Activated CD4-positive, alpha-beta T cell treated with anti-CD3 and anti-CD28 coated beads, Interleukin-2, amount 50 U/mL, for 4 hours (primary cell): ENCODE measurements at regions not wholly inside any gene's neighbourhood (a gene's known extent, or its start where the extent isn't known, plus 50 kb on each side); places are given as distances from the start of the nearest gene placed in this dataset.
"Not testable (repeated sequence)": the region's sequence is repeated elsewhere in the genome, so short reads cannot be mapped to it uniquely, and the experiment has no call there.

Experiments used
- DNase-seq, 2 experiments: peaks; one replicate each; pipeline ENCODE4 v3.0.0-alpha.2; 2020

- DNase-seq, result no peak
These were observed 165.7 kb downstream of the TRIB2 start for GRCh38 chr2:12882393-12882792.

- no peak for DNase-seq
These were observed 167.2 kb downstream of the TRIB2 start for GRCh38 chr2:12883906-12884305.

GRCh38 chr2:12884713-12885282, 168.1 kb downstream of the TRIB2 start:
- no peak for DNase-seq

GRCh38 chr2:12890066-12890465, 173.3 kb downstream of the TRIB2 start:
- DNase-seq, result no peak

- DNase-seq, result no peak
These were observed 173.8 kb downstream of the TRIB2 start for GRCh38 chr2:12890481-12890991.

GRCh38 chr2:12895017-12895416, 178.3 kb downstream of the TRIB2 start:
- no peak for DNase-seq

- DNase-seq, result no peak
These were observed 179.7 kb downstream of the TRIB2 start for GRCh38 chr2:12896318-12896982.

- no peak for DNase-seq
These were observed 180.4 kb downstream of the TRIB2 start for GRCh38 chr2:12897181-12897580.

GRCh38 chr2:12903272-12903671, 186.5 kb downstream of the TRIB2 start:
- DNase-seq, result no peak

- DNase-seq, result no peak
These were observed 193.7 kb downstream of the TRIB2 start for GRCh38 chr2:12910431-12910830.

GRCh38 chr2:12915787-12916186, 199.1 kb downstream of the TRIB2 start:
- DNase-seq, result no peak

GRCh38 chr2:12918138-12918834, 201.6 kb downstream of the TRIB2 start:
- no peak for DNase-seq

- DNase-seq, result no peak
These were observed 202.2 kb downstream of the TRIB2 start for GRCh38 chr2:12918835-12919445.

GRCh38 chr2:12921321-12921720, 204.6 kb downstream of the TRIB2 start:
- DNase-seq, result no peak

- no peak for DNase-seq
These were observed 207.3 kb downstream of the TRIB2 start for GRCh38 chr2:12923907-12924610.

- not testable (repeated sequence) for DNase-seq
These were observed 209.9 kb downstream of the TRIB2 start for GRCh38 chr2:12926641-12927040.

- DNase-seq, result no peak
These were observed 211.6 kb downstream of the TRIB2 start for GRCh38 chr2:12928197-12928774.

GRCh38 chr2:12928775-12929401, 212.2 kb downstream of the TRIB2 start:
- DNase-seq, result no peak

- no peak for DNase-seq
These were observed 213.0 kb downstream of the TRIB2 start for GRCh38 chr2:12929758-12930157.

- DNase-seq, result no peak
These were observed 213.7 kb downstream of the TRIB2 start for GRCh38 chr2:12930391-12930790.

- DNase-seq, result no peak
These were observed 214.6 kb downstream of the TRIB2 start for GRCh38 chr2:12931186-12931844.

GRCh38 chr2:12932192-12932591, 215.5 kb downstream of the TRIB2 start:
- no peak for DNase-seq
